Neural crest cell (in vitro differentiated cells): ENCODE measurements at regions not wholly inside any gene's neighbourhood (a gene's known extent, or its start where the extent isn't known, plus 50 kb on each side); places are given as distances from the start of the nearest gene placed in this dataset.

Source experiments
- DNase-seq: peaks from one replicate; pipeline ENCODE4 v3.0.0; 2021; ENCODE audit warnings: low read depth, mixed read lengths, low spot score
- H3K27ac Mint-ChIP-seq: one replicate; pipeline ENCODE4 v1.8.0; 2021; ENCODE audit warnings: mild to moderate bottlenecking, mixed read lengths; ENCODE audit not compliant: unreplicated experiment
- H3K27me3 Mint-ChIP-seq: 2 replicates; pipeline ENCODE4 v1.8.0; 2021; ENCODE audit warnings: low read depth, mild to moderate bottlenecking, mixed read lengths
- H3K36me3 Mint-ChIP-seq: 2 replicates; pipeline ENCODE4 v1.8.0; 2021; ENCODE audit warnings: low read depth, mild to moderate bottlenecking, mixed read lengths
- H3K4me1 Mint-ChIP-seq: 2 replicates; pipeline ENCODE4 v1.8.0; 2021; ENCODE audit warnings: mixed read lengths
- H3K4me3 Mint-ChIP-seq: one replicate; pipeline ENCODE4 v1.8.0; 2021; ENCODE audit warnings: mild to moderate bottlenecking, mixed read lengths
- H3K9me3 Mint-ChIP-seq: 2 replicates; pipeline ENCODE4 v1.8.0; 2021; ENCODE audit warnings: mixed read lengths
- TF ChIP-seq, protein P1 (sequence below): fragments of 200-600 bp; sonication (generic); conservative IDR thresholded peaks from 2 replicates; pipeline ENCODE4 v1.5.0; 2021; ENCODE audit warnings: antibody characterized with exemption, mild to moderate bottlenecking

DNA sequence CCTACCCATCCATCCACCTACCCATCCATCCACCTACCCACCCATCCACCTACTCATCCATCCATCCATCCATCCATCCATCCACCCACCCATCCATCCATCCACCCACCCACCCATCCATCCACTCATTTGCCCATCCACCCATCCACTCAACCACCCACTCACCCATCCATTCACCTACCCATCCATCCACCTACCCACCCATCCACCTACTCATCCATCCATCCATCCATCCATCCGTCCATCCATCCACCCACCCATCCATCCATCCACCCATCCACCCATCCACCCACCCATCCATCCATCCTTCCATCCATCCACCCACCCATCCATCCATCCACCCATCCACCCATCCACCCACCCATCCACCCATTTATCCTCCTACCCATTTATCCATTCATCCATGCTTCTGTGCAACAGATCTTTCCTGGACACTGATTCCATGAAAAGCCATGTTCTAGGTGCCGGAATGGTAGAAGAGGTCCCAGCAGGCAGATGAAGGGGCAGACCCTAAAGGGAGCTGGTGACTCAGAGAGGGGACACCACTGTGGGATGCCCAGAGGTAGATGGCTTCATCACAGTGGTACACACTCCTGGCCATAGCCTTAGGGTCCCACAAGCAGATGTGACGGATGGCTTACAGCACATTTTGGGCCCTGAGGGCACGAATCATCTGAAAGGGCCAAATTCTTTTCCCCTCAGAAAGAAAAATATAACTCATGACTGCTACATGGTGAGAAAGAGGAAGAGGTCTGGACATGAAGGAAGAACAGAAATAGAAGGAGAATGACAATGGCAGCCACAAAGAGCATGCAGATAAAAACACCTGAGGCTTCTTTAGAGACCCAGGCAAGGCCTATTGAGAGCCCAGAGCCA lies 76.0 kb downstream of the KCTD15 start:
- no peak for DNase-seq

DNA sequence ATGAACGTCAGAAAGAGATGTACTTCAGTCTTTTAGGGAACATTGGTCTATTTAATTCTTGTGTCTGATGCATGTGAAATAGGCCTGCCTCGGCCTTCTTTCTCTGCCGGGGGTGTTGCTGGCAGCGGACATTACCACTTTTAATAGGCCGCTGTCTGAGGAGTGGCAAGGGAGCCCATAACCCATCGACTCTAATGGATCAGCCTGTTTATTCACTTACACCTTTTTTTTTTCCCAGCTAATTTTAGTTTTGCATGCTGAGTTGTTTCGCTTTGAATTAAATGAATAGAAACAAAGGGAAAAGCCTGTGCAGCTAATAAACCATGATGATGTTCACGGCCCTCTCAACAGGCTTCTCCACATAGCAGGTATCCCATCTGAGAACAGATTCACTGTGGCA lies 78.4 kb downstream of the KCTD15 start:
- H3K27ac Mint-ChIP-seq: no peak overlapping the region
- no peaks in the 10 kb centered on the region for H3K27me3 Mint-ChIP-seq
- no peaks in the 10 kb centered on the region for H3K36me3 Mint-ChIP-seq
- peak overlapping the region; percentile 23 for H3K4me3 Mint-ChIP-seq
- TF ChIP-seq, protein P1, sequence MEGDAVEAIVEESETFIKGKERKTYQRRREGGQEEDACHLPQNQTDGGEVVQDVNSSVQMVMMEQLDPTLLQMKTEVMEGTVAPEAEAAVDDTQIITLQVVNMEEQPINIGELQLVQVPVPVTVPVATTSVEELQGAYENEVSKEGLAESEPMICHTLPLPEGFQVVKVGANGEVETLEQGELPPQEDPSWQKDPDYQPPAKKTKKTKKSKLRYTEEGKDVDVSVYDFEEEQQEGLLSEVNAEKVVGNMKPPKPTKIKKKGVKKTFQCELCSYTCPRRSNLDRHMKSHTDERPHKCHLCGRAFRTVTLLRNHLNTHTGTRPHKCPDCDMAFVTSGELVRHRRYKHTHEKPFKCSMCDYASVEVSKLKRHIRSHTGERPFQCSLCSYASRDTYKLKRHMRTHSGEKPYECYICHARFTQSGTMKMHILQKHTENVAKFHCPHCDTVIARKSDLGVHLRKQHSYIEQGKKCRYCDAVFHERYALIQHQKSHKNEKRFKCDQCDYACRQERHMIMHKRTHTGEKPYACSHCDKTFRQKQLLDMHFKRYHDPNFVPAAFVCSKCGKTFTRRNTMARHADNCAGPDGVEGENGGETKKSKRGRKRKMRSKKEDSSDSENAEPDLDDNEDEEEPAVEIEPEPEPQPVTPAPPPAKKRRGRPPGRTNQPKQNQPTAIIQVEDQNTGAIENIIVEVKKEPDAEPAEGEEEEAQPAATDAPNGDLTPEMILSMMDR: no peak
- H3K4me1 Mint-ChIP-seq: peaks cover 56% of the 10 kb centered on the region
- H3K9me3 Mint-ChIP-seq: no peaks in the 10 kb centered on the region
- no peak for DNase-seq

More for the DNA sequence above, 76.0 kb downstream of the KCTD15 start:
- no peaks in the 10 kb centered on the region for H3K9me3 Mint-ChIP-seq
- H3K27ac Mint-ChIP-seq: no peak overlapping the region
- TF ChIP-seq, protein P1: no peak
- H3K4me3 Mint-ChIP-seq: no peak overlapping the region
- H3K27me3 Mint-ChIP-seq: peaks cover 2% of the 10 kb centered on the region
- H3K36me3 Mint-ChIP-seq: no peaks in the 10 kb centered on the region
- peaks cover 53% of the 10 kb centered on the region for H3K4me1 Mint-ChIP-seq

DNA sequence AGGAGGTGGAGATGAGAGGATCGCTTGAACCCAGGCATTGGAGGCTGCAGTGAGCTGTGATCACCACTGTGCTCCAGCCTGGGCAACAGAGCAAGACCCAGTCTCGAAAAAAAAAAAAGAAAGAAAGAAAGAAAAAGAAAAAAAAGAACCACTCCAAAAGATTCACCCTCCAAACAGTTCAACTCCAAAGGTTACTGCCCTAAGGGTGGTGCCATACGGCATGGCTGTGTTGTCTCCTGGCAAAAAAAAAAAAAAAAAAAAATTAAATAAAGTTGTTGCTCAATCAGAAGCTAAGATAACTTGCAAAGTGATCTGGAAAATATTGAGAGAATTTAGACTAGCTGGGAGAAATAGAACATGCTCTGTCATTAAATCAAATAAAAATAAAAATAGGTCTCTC lies 79.5 kb downstream of the KCTD15 start:
- Mint-ChIP-seq H3K27ac (no peak overlapping the region), H3K4me3 (no peak overlapping the region), H3K9me3 (no peaks in the 10 kb centered on the region), H3K27me3 (no peaks in the 10 kb centered on the region), H3K4me1 (peaks cover 66% of the 10 kb centered on the region), H3K36me3 (no peaks in the 10 kb centered on the region)
- TF ChIP-seq, protein P1: no peak
- no peak for DNase-seq

DNA sequence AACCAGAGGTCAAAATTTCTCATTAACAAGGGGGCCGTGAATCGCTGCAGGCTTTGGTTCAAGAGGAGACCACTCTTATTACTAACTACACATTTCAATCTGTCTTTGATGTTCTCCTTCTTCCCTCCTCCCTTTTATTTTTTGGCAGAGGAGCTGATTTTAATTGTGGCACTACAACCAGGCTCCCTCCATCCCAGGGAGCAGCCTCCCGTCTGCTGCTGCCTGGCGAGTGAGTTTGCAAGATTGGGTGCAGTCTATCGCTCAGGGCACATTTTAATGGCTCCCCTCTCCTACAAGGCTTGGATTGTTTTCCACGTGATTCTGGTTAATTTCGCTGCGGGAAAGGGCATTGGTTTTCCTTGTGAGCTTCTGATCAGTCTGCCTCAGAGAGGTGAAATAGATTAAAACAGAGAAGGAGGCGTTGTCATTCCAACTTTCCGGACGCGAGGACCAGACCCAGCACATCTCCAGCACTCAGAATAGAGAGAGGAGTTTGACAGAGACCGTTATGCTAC lies 81.4 kb downstream of the KCTD15 start:
- Mint-ChIP-seq H3K9me3 (no peaks in the 10 kb centered on the region), H3K4me1 (peaks cover 68% of the 10 kb centered on the region), H3K27ac (peak overlapping the region; percentile 69), H3K4me3 (peak overlapping the region; percentile 21), H3K27me3 (no peaks in the 10 kb centered on the region), H3K36me3 (no peaks in the 10 kb centered on the region)
- TF ChIP-seq, protein P1: no peak
- no peak for DNase-seq

DNA sequence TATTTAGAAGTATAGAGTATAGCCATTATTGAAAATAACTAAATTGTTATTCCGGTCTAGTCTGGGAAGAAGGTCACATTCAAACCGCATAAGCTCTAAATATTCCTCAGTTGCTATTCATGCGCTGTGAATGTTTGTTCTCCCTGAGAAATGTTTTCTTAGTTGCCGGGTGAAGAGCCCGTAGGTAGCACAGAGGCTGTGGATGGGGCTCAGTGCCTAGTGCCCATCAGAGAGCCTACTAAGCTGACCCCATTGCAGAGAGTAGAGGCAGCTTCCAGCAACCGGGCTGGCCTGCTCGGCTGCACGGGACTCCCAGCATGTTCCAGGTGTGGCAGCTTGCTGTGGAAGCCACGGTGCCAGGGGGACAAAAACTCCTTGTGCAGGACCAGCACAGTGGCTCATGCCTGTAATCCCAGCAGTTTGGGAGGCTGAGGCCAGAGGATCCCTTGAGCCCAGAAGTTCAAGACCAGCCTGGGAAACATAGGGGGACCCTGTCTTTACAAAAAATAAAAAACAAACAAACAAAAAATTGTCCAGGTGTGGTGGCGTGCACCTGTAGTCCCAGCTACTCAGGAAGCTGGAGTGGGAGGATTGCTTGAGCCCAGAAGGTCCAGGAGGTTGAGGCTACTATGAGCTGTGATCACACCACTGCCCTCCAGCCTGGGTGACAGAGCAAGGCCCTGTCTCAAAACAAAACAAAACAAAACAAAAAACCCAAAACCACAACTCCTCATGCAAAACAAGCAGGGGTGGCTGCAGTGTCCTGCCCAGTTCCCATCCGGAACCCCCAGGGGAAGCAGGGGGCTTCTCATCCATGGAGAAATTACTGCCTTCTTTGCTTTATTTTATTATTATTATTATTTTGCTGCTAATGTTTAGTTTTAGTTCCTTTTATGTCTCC lies 82.5 kb downstream of the KCTD15 start:
- H3K4me1 Mint-ChIP-seq: peaks cover 72% of the 10 kb centered on the region
- peaks cover under 1% of the 10 kb centered on the region for H3K27me3 Mint-ChIP-seq
- no peak for DNase-seq
- TF ChIP-seq, protein P1: no peak
- peak overlapping the region; percentile 35 for H3K27ac Mint-ChIP-seq
- no peaks in the 10 kb centered on the region for H3K9me3 Mint-ChIP-seq
- no peaks in the 10 kb centered on the region for H3K36me3 Mint-ChIP-seq
- H3K4me3 Mint-ChIP-seq: peak overlapping the region; percentile 23
